ENCODE measurements at regions not wholly inside any gene's neighbourhood (a gene's known extent, or its start where the extent isn't known, plus 50 kb on each side); places are given as distances from the start of the nearest gene placed in this dataset.

DNA sequence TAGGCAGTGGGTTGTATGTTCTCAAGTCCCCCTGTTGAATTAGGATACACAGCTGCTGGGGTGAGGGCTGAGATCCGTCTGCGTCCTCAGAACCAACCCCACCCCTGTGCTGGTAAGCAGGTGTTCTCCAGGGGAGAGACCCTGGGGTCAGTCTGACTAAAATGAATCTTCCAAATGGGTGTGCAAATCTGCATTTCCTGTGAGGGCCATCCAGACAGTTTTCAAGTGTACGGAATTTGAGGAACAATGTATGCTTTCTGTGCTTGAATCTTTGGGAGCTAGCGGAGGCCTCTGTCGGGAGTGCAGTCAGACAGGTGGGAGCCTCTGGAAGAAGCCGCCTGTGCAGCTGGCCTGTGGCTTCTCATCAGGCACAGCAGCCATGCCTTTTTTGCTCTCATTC is 122.9 kb downstream of the MACROH2A1 start:
- TF ChIP-seq RFX5 (IDR thresholded peaks at IDR 0.05; ENCODE audit: low read length) (no peak), EP300 (IDR thresholded peaks at IDR 0.05; ENCODE audit: borderline replicate concordance in 1 of 2, low read depth in 1 of 2, low read length in 1 of 2) (no peak), RCOR1 (IDR thresholded peaks at IDR 0.05; ENCODE audit: low read length) (no peak), POLR2AphosphoS5 (IDR thresholded peaks at IDR 0.05; ENCODE audit: low read depth, low read length) (no peak), YY1 (IDR thresholded peaks at IDR 0.05; ENCODE audit: low read depth) (no peak)
- TF ChIP-seq, protein P1, sequence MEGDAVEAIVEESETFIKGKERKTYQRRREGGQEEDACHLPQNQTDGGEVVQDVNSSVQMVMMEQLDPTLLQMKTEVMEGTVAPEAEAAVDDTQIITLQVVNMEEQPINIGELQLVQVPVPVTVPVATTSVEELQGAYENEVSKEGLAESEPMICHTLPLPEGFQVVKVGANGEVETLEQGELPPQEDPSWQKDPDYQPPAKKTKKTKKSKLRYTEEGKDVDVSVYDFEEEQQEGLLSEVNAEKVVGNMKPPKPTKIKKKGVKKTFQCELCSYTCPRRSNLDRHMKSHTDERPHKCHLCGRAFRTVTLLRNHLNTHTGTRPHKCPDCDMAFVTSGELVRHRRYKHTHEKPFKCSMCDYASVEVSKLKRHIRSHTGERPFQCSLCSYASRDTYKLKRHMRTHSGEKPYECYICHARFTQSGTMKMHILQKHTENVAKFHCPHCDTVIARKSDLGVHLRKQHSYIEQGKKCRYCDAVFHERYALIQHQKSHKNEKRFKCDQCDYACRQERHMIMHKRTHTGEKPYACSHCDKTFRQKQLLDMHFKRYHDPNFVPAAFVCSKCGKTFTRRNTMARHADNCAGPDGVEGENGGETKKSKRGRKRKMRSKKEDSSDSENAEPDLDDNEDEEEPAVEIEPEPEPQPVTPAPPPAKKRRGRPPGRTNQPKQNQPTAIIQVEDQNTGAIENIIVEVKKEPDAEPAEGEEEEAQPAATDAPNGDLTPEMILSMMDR (IDR thresholded peaks at IDR 0.05) = no peak
- TF ChIP-seq, protein P2, sequence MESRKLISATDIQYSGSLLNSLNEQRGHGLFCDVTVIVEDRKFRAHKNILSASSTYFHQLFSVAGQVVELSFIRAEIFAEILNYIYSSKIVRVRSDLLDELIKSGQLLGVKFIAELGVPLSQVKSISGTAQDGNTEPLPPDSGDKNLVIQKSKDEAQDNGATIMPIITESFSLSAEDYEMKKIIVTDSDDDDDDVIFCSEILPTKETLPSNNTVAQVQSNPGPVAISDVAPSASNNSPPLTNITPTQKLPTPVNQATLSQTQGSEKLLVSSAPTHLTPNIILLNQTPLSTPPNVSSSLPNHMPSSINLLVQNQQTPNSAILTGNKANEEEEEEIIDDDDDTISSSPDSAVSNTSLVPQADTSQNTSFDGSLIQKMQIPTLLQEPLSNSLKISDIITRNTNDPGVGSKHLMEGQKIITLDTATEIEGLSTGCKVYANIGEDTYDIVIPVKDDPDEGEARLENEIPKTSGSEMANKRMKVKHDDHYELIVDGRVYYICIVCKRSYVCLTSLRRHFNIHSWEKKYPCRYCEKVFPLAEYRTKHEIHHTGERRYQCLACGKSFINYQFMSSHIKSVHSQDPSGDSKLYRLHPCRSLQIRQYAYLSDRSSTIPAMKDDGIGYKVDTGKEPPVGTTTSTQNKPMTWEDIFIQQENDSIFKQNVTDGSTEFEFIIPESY (IDR thresholded peaks at IDR 0.05; ENCODE audit: borderline replicate concordance, low read depth) = no peak
- TF ChIP-seq, protein P3, sequence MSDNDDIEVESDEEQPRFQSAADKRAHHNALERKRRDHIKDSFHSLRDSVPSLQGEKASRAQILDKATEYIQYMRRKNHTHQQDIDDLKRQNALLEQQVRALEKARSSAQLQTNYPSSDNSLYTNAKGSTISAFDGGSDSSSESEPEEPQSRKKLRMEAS (IDR thresholded peaks at IDR 0.05; ENCODE audit: low read depth) = no peak
- TF ChIP-seq, protein P4, sequence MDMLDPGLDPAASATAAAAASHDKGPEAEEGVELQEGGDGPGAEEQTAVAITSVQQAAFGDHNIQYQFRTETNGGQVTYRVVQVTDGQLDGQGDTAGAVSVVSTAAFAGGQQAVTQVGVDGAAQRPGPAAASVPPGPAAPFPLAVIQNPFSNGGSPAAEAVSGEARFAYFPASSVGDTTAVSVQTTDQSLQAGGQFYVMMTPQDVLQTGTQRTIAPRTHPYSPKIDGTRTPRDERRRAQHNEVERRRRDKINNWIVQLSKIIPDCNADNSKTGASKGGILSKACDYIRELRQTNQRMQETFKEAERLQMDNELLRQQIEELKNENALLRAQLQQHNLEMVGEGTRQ (IDR thresholded peaks at IDR 0.05; ENCODE audit: borderline replicate concordance, low read depth, low read length) = no peak
